A204.1 (cell line): ENCODE measurements at regions not wholly inside any gene's neighbourhood (a gene's known extent, or its start where the extent isn't known, plus 50 kb on each side); places are given as distances from the start of the nearest gene placed in this dataset.

Experiments used
- FAIRE-seq: peaks from 2 replicates; lab custom pipeline; 2012; peaks lifted over from hg19 to GRCh38; lab: Jason Lieb, UNC

DNA sequence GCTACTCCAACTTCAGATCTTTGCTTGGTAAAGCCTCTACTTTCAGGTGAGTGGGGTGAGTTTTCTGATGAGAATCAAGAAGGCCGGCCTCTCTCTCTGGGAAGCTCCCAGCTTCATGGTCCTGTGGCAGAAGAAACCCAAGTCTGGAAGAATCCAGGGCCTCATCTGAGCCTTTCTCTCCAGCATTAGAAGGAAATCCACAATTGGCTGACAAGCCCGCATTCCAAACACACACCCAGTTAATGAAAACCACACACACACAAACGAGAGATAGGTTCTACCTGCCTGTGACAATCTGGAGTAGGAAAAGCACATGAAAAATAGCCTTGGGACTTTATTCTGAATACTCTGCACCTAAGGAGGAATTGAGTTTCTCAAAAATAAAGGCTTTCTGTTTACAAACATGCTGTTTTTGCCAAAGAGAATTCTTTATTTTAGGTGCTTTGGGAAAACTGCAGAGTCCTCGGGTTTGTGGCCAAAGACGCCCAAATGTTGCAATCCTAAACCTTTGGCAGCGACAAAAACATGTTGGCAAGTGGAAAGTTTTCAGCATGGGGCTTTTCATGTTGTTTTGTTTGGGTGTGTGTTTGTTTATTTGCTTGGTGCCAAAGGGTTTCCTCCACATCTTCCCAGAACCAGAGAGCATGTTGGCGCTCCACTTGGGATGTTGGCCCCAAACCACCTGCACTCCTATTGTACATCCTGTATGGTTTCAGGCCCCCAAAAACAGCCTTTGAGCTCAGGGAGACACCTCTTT lies 216.2 kb downstream of the SETD4 start:
- FAIRE-seq = no peak

DNA sequence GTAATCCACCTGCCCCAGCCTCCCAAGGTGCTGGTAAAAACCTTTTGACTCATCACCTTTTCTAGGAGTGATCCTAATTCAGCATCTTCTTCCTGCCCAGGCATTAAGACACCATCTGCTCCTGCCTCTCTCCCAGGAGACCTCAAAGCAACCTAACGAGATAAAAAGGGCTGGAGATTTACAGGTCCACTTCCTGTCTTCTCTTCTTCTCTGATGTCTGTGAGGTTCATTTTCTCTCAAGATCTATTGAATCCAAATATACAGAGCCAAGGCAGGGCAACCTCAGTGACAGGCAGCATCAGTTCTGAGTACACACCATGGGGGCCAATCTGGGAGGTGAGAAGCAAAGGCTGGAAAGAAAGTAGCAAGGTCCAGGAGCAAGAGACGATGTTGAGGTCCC lies 219.4 kb downstream of the SETD4 start:
- no peak for FAIRE-seq

DNA sequence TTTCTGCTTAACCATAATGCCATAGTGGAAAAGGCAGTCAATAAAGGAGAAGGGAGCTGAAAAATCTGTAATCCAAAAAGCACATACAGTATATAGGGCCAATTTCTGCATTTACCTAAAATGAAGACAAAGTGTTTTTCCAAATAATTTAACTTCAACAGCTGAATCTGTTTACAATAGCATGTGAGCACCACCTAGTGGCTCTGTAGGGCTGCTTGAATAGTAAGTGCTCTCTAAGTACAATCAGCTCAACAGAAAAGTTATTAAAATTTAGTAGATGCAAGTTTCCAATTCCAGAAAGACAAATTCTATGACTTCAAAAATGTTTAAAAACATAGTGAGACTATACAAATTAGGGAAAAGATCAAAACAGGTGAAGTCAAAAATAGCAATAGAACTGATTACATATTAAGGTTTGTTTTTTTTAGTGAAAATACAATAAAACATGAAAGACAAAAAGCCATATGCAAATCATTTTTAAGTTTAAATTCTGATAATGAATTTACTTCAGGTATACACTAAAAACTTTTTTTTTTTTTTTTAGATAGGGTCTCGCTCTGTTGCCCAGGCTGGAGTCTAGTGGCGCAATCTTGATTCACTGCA lies 220.0 kb downstream of the SETD4 start:
- FAIRE-seq = peak; percentile 98

DNA sequence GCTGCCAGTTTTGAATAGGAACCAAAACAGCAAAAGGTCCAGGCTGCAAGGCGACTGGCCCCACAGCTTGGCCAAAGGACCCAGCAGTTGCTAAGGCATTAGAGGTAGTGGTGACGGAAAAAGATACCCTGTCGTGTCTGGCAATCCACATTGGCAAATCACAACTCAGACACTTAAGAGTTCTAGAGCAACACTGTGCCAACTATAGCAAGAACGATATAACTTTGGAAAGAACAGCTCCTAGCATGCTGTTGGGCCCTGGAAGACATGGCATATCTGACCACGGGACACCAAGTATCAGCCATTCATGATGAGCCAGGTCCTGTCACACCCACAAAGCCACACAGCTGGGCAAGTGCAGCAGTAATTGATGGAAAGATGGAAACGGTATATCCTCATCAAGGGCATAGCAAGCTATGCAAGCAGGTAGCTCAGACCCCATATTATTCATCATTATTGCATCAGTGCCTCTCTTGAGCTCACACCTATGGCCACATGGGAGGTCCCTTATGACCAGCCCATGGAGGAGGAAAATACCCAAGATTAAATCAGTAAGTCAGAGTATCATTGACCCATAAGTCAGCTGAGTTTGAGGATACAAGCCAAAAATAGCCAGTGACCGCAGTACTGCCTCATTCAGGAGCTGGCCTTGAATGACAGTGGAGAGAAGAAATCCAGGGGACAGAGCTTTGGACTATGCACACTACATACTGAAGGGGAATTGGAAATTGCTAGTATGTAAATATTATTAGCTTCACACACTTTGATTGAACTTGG lies 221.2 kb downstream of the SETD4 start:
- no peak for FAIRE-seq

DNA sequence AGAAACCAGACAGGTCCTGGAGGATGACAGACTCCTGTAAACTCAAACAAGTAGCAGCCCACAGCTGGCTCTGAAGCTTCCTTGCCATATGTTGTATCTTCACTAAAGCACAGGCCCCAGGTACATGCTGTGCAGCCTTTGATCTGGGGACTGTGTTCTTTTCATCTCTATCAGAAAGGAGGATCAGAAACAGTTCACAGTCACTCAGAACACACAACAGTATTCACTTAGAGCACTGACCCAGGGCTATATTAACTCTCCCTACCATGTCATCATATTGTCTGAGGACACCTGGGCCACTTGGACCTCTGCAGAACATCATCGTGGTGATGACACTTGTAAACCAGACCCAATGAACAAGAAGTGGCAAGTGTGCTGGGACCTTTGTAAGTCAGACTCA lies 222.0 kb downstream of the SETD4 start:
- no peak for FAIRE-seq

DNA sequence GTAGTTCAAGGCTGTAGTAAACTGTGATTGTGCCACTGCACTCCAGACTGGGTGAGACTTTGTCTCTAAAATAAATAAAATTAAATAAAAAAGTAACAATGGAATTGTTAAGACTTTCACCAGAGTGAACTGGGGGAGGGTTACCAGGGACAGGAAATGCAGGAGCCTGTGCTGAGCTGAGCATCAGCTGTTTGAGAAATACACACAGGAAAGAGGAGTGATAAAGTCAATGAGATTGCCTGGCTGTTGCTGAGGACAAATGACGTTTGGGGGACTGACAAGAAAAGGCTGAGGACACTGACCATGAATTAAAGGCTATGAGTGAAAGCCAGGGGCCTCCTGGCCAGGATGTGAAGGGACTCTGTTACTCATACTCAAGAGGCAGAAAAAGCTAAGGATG lies 226.3 kb downstream of the SETD4 start:
- FAIRE-seq = no peak

DNA sequence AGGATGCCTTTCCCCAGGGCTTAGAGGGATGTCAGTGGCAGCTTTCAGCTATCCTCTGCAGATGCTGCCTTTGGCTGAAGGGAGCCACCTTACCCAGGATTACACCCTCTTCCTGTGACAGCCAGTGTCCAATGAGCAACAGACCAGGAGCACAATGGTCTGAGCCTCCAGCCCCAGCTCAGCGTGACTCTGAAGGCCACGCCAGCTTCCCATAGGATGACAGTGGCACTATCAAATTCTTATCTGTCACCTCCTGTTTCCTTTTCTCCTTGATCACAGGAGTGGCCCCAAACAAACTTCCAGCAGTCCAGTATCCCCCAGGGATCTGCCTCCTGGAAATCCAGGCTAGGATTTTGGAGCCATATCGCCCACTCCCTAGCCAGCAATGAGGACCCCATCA lies 226.9 kb downstream of the SETD4 start:
- no peak for FAIRE-seq

DNA sequence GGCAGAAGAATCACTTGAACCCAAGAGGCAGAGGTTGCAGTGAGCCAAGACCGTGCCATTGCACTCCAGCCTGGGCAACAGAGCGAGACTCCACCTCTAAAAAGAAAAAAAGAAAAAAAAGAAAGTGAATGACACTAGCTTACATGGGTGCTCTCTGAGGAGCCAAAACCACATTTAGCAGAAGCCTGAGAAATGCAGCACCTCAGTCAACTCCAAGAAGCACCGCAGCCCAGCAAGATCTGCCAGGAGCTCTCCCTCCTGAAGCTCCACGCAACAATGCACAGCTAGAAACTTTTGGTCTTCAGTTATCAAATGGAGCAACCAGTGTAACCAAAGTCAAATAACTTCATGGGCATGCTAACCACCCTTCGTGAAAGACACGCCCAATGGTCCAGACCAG lies 229.1 kb downstream of the SETD4 start:
- no peak for FAIRE-seq

DNA sequence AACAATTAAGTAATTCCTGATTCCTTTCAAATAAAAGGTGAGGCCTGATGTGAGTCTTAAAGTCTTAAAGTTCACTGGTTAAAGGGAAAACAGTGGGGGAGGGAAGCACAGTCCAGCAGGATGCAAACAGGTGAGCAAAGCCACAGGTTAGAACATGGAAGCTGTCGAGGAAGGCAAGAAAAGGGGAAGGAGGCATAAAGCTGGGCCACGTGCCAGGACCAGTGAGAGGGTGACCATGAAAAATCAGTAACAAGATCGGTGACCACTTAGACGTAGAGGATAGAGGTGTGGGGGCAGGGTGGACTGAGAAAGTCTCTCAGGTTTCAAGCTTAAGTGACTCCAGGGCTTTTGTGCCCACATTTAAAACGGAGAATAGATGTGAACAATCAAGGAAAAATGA lies 231.3 kb downstream of the SETD4 start:
- FAIRE-seq = no peak

DNA sequence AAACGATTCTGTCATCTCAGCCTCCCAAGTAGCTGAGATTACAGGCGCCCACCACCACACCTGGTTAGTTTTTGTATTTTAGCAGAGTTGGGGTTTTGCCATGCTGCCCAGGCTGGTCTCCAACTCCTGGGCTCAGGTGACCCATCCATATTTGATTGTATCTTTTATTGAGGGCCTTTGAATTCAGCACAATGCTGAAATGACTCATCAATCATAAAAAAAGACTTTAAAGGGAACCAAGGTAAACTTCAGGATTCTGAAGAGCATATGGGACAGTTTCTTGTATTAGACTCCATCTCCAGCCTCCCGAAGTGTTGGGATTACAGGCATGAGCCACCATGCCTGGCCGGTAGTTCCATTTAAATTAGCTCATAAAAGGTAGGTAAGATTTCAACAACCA lies 232.2 kb downstream of the SETD4 start:
- no peak for FAIRE-seq

DNA sequence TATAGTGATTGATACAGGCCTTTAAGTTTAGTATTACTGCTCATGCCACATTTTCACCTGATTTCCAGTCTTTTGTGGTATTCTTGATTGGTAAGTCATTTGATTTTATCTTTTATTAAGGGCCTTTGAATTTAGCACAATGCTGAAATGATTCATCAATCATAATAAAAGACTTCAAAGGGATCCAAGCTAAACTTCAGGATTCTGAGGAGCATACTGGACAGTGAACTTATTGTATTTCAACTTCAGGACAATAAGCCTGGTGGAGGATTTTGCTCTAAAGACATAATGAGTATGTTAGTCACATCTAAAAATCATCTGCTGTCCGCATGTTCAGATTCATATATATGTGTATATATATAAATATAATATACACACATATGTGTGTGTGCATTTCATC lies 233.3 kb downstream of the SETD4 start:
- no peak for FAIRE-seq

DNA sequence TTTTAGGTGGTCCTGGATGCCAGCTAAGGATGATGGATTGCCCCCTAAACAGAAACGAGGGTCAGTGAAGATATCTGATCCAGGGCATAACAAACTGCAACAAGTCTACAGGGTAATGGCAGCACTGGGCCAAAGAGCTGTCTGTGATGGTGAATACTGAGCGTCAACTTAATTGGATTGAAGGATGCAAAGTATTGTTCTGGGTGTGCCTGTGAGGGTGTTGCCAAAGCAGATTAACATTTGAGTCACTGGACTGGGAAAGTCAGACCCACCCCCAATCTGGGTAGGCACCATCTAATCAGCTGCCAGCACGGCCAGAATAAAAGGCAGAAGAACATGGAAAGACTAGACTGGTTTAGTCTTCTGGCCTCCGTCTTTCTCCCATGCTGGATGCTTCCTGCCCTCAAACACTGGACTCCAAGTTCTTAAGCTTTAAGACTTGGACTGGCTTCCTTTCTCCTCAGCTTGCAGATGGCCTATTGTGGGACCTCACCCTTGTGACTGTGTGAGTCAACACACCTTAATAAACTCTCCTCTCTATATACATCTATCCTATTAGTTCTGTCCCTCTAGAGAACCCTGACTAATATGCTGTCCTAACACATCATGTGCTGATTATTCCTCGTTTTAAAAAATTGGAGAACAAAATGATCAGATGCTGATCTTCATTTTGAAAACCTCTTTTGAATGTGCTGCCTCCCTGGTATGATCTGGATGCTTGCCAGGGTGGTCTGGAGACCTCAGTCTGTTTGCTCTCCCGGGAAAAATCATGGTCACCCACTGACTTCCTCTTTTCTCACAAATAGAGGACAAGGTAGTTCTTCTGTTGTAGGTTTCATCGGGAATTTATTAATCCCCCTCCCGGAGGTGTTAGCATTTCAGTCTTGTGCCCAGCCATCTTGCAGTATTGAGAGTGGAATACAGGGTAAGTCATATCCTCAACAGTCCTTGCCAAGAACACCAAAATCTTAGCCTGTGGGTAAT lies 234.7 kb downstream of the SETD4 start:
- FAIRE-seq = no peak

DNA sequence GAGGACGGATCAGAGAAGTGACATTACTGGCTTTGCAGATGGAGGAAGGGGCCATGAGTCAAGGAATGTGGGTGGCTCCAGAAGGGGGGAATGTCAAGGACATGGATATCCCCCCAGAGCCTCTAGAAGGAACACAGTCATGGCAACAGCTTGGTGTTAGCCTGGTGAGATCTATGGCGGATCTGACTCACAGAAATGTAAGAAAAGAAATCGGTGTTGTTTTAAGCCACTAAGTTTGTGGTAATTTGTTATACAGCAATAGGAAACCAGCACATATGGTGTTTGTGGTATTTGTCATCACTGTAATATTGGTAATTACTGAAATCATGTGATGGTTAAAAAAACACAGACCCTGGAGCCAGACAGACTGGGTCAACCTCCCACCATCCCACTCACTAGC lies 236.2 kb downstream of the SETD4 start:
- no peak for FAIRE-seq

DNA sequence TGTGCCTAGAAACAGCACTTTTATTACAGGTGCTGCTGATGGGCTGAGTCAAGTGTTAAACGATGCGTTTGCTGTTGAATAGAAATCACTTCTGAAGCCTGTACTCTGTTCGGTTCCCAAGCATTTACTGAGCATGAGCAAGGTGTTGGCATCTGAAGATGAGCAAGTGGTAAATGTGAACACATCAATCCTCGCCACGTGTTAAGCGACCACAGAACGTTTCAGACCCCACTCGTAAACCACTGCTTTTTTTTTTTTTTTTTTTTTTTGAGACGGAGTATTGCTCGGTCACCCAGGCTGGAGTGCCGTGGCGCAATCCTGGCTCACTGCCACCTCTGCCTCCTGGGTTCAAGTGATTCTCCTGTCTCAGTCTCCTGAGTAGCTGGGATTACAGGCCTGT lies 241.2 kb downstream of the SETD4 start:
- FAIRE-seq = no peak

DNA sequence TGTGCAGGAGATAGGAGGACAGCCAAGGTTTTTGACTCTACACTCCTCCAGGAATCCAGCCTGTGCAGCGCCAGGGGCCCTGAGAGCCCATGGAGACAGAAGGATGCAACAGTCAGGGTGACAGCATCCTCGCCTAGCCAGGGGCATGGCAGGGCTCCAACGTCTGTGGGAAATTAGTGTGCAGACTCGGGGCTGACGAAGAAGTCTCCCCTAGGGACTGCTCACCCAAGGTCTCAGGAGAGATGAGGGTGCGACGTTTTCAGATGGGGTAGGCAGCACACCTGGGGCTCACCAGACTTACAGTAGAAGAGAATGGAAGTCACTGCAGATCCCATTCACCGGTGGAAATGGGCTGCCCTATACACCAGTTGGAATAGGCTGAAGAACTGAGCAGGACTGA lies 241.7 kb downstream of the SETD4 start:
- FAIRE-seq = no peak

DNA sequence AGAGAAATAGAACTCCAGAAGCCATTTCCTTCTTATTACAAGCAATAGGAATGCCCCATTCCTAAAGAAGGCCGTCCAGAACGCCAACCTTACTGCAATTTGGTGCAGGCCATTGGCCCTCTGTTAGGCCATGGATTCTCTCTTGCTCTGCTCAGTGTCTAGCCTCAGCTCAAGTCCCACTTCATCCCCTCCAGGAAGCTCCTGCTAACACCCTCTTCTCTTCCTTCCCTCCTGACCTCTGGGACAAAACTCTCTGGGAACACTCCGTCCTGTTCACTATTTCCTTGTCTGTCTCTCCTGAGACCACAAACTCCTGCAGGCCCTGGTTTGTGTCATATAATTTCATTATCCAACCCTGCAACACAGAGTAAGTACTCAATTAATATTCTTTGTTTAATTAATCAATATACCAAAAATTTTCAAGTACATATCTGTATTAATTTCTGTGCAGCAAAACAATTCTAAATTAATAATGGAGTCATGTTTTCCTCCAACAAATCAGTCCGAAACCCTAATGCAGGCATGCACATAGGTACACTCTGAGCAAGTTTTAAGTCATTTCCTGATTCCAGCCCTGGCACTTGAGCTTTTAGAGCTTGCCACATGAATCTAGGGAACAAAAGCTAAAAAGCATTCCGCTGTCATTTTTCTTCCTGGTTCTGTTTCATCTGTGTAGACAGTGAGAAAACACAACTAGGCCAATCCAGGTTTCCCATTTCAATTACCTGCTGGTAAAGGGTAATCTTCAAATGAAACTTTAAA lies 245.3 kb downstream of the SETD4 start:
- FAIRE-seq = no peak

DNA sequence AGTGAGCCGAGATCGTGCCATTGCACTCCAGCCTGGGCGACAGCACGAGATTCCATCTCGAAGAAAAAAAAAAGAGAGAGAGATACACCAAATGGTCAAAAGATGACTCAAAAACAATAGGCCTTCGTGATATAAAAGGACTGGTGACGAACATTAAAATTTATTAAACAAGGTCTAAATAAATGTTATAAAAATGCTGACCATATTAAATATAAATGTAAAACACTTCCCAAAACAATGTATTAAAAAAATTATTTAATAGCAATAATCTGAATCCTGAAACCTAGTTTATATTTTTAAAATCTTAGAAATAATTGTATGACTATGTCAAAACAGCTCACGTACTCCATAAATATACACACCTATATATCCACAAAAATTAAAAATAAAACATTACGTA lies 247.6 kb downstream of the SETD4 start:
- FAIRE-seq = peak; percentile 90

DNA sequence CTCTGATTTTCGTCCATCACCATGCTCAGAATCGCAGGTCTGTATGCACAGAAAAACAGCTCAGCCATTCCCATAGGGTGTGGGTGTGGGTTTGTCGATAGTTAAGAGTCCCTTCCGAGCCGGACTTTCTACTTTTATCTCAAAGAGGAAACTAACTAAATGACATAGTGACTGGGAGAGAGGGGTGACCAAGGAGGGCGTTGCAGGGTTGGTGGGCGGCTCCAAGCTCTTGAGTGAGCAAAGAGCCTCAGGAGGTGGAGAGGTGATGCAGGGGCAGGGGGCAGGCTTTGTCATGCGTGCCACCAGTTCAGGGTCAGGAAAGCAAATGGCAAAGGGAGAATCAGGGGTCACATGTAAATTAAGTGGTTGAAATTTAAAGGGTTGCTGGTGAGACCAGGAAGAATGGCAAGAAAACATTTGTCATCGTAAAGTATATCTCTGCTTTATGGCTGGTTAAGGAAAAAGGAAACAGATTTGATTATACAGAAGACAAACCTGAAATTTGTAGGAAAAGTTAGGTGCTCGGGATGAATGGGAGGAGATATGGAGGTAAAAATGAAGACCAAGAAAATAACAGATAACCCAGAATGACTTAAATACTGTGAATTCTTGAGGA lies 249.0 kb downstream of the SETD4 start:
- no peak for FAIRE-seq

DNA sequence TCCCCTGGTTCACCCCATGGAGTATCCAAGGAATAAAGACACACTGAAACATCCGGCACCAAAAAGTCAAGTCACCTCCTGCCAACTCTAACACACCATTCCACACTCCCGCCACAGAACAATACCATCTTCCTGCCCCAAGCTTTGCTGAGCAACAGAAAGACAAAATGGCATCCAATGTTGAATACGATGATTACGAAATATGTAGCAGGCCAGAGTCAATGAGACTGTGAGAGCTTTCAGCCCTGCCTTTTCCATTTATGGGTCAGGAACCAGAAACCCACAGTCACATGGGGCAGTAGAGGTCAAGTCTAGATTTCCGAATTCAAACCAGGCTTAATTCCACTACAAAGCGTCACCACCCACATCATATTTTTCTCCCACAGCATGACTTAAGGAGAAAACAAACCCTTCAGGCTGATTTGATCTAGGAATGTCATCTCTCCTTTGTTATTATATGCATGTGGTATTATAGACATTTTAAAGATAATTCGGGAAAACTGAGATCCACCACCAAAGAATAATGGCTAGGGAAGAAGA lies 249.8 kb downstream of the SETD4 start:
- no peak for FAIRE-seq

DNA sequence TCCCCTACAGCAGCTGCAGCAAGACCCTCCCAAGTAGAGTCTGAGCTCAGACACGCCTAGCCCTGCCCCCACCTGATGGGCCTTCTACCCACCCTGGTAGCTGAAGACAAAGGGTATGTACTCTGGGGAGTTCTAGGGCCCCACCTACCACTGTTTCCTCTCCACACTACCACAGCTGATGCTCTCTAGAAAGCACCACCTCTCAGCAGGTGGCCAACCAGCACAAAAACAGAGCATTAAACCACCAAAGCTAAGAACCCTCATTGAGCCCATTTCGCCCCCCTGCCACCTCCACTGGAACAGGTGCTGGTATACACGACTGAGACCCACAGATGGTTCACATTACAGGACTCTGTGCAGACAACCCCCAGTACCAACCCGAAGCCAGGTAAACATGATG lies 258.9 kb downstream of the SETD4 start:
- FAIRE-seq = no peak
